Nephron (organoid): ENCODE measurements at regions not wholly inside any gene's neighbourhood (a gene's known extent, or its start where the extent isn't known, plus 50 kb on each side); places are given as distances from the start of the nearest gene placed in this dataset.

Experiments
- H3K27ac Mint-ChIP-seq, 3 experiments: 2 replicates each; pipeline ENCODE4 v1.8.0; 2020; ENCODE audit warnings: mixed read lengths in 3 of 3, mild to moderate bottlenecking in 2 of 3, moderate library complexity in 1 of 3
- H3K27me3 Mint-ChIP-seq: 2 replicates; pipeline ENCODE4 v1.8.0; 2021; ENCODE audit warnings: low read depth, mild to moderate bottlenecking, moderate library complexity, mixed read lengths
- H3K36me3 Mint-ChIP-seq: 2 replicates; pipeline ENCODE4 v1.8.0; 2020; ENCODE audit warnings: low read depth, mixed read lengths
- H3K4me1 Mint-ChIP-seq: 2 replicates; pipeline ENCODE4 v1.8.0; 2020; ENCODE audit warnings: mixed read lengths
- H3K4me3 Mint-ChIP-seq, 3 experiments: 2 replicates each; pipeline ENCODE4 v1.8.0; 2020; ENCODE audit warnings: mild to moderate bottlenecking in 3 of 3, mixed read lengths in 3 of 3, moderate library complexity in 2 of 3
- H3K9me3 Mint-ChIP-seq: 2 replicates; pipeline ENCODE4 v1.8.0; 2020; ENCODE audit warnings: mixed read lengths
- CTCF ChIP-seq, 3 experiments: fragments of 200-600 bp; sonication (generic); IDR thresholded peaks; one replicate each; pipeline ENCODE4 v1.5.0; 2021; ENCODE audit warnings: antibody characterized with exemption in 3 of 3; ENCODE audit not compliant: unreplicated experiment in 3 of 3

- Mint-ChIP-seq H3K4me3 (no peak overlapping the region), H3K27me3 (no peaks in the 10 kb centered on the region), H3K27ac (no peak overlapping the region), H3K4me1 (no peaks in the 10 kb centered on the region), H3K9me3 (no peaks in the 10 kb centered on the region), H3K36me3 (no peaks in the 10 kb centered on the region)
- no peak for TF ChIP-seq CTCF (IDR thresholded peaks at IDR 0.05; ENCODE audit: unreplicated experiment in 3 of 3)
Observed at GRCh38 chr3:159451482-159451881, 537.2 kb upstream of the IL12A start.

DNA sequence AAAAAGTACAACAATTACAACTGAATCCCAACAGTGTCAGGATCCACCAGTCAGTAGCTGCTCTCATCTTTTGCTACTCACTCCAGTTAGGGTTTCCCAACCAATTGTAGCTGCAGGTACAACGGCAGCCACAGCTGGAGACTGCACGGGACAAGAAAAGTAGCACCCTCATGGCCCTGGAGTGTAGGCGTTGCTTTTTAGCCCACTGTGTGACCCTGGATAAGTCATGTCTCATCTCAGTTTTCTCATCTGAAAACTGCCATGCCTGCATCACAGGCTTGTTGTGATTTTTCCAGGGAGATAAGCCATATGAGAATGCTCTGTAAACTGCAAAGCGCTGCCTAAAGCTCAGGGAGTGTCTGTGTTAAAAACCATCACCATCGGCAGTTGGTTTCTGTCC lies 535.6 kb upstream of the IL12A start:
- Mint-ChIP-seq H3K4me1 (no peaks in the 10 kb centered on the region), H3K27ac (no peak overlapping the region), H3K4me3 (no peak overlapping the region), H3K36me3 (no peaks in the 10 kb centered on the region), H3K27me3 (no peaks in the 10 kb centered on the region), H3K9me3 (no peaks in the 10 kb centered on the region)
- no peak for TF ChIP-seq CTCF (IDR thresholded peaks at IDR 0.05; ENCODE audit: unreplicated experiment in 3 of 3)

GRCh38 chr3:159453945-159454344 lies 534.7 kb upstream of the IL12A start:
- Mint-ChIP-seq H3K27ac (no peak overlapping the region), H3K27me3 (no peaks in the 10 kb centered on the region), H3K36me3 (no peaks in the 10 kb centered on the region), H3K4me3 (no peak overlapping the region), H3K4me1 (no peaks in the 10 kb centered on the region), H3K9me3 (no peaks in the 10 kb centered on the region)
- no peak for TF ChIP-seq CTCF (IDR thresholded peaks at IDR 0.05; ENCODE audit: unreplicated experiment in 3 of 3)

DNA sequence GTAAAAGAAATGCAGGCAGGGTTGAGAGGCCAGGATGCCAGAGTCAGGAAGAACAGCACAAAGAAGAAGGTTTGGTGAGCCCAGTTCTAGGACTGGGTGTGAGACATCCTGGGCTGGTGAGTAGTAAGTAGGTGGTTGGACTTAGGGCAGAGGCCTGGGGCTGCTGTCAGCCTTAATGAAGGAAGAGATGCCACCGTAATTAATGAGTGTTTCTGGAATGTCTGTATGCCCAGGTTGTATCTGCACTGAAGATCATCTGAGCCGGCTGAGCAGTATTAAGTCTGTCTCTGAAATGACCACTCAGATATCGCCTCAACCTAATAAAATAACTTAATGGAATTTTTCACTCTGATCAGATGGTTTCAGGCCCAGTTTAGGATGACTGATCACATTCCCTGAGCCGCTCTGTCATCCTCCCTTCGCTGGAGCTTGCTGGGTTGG lies 532.9 kb upstream of the IL12A start:
- peaks cover 3% of the 10 kb centered on the region for H3K27me3 Mint-ChIP-seq
- TF ChIP-seq CTCF (IDR thresholded peaks at IDR 0.05; ENCODE audit: unreplicated experiment in 3 of 3): no peak

GRCh38 chr3:159458010-159458409 lies 530.6 kb upstream of the IL12A start:
- no peak overlapping the region for H3K4me3 Mint-ChIP-seq
- H3K4me1 Mint-ChIP-seq: no peaks in the 10 kb centered on the region
- no peaks in the 10 kb centered on the region for H3K36me3 Mint-ChIP-seq
- no peaks in the 10 kb centered on the region for H3K9me3 Mint-ChIP-seq
- TF ChIP-seq CTCF (IDR thresholded peaks at IDR 0.05; ENCODE audit: unreplicated experiment in 3 of 3): no peak
- H3K27ac Mint-ChIP-seq: no peak overlapping the region
- peaks cover 3% of the 10 kb centered on the region for H3K27me3 Mint-ChIP-seq

More for the DNA sequence above, 532.9 kb upstream of the IL12A start:
- H3K9me3 Mint-ChIP-seq: no peaks in the 10 kb centered on the region
- no peaks in the 10 kb centered on the region for H3K4me1 Mint-ChIP-seq
- H3K36me3 Mint-ChIP-seq: no peaks in the 10 kb centered on the region
- H3K4me3 Mint-ChIP-seq: no peak overlapping the region
- H3K27ac Mint-ChIP-seq: no peak overlapping the region

GRCh38 chr3:159458982-159459381 lies 529.7 kb upstream of the IL12A start:
- no peaks in the 10 kb centered on the region for H3K4me1 Mint-ChIP-seq
- H3K36me3 Mint-ChIP-seq: no peaks in the 10 kb centered on the region
- no peak for TF ChIP-seq CTCF (IDR thresholded peaks at IDR 0.05; ENCODE audit: unreplicated experiment in 3 of 3)
- H3K27ac Mint-ChIP-seq: no peak overlapping the region
- H3K27me3 Mint-ChIP-seq: peaks cover 3% of the 10 kb centered on the region
- no peak overlapping the region for H3K4me3 Mint-ChIP-seq
- no peaks in the 10 kb centered on the region for H3K9me3 Mint-ChIP-seq
